ENCODE measurements at regions not wholly inside any gene's neighbourhood (a gene's known extent, or its start where the extent isn't known, plus 50 kb on each side); places are given as distances from the start of the nearest gene placed in this dataset.

- no peak overlapping the region for H2AK5ac ChIP-seq (ENCODE audit: low read length, severe bottlenecking)
- H3K27me3 ChIP-seq (ENCODE audit: control insufficient read depth in 1 of 2, insufficient read depth in 1 of 2, low read length in 2 of 2) = peaks cover 0 to 6% of the 10 kb centered on the region in 2 experiments
- no peak overlapping the region for H3K4ac ChIP-seq (ENCODE audit: low read depth in 1 of 2, low read length in 2 of 2)
- 88% methylated on average over 10 of the region's 10 CpGs for WGBS
- no peak overlapping the region for H2BK5ac ChIP-seq (ENCODE audit: low read depth, low read length, poor library complexity, severe bottlenecking)
- H3K36me3 ChIP-seq (ENCODE audit: control insufficient read depth in 1 of 2, insufficient read depth in 2 of 2, low read depth in 1 of 2, low read length in 2 of 2) = no peaks in the 10 kb centered on the region
- H3K23ac ChIP-seq (ENCODE audit: low read length in 2 of 2) = no peak overlapping the region
- H2BK15ac ChIP-seq (ENCODE audit: low read depth, poor library complexity, severe bottlenecking) = no peak overlapping the region
- H4K91ac ChIP-seq (ENCODE audit: low read length) = no peak overlapping the region
- no peak for DNase-seq
- no peak overlapping the region for H3K4me3 ChIP-seq (ENCODE audit: insufficient read depth in 1 of 2, low read depth in 1 of 2, low read length in 2 of 2)
- no peak overlapping the region for H3K18ac ChIP-seq (ENCODE audit: low read depth in 1 of 2, low read length in 2 of 2)
- H2AFZ ChIP-seq (ENCODE audit: low read depth, low read length) = no peak overlapping the region
- no peak overlapping the region for H3K4me2 ChIP-seq (ENCODE audit: low read length, poor library complexity, severe bottlenecking)
- H3K9me3 ChIP-seq (ENCODE audit: control insufficient read depth, low read length) = no peaks in the 10 kb centered on the region
- no peak overlapping the region for H3K9ac ChIP-seq (ENCODE audit: low read length)
- H2BK12ac ChIP-seq (ENCODE audit: low read length in 2 of 2) = no peak overlapping the region
- no peaks in the 10 kb centered on the region for H3K79me1 ChIP-seq (replicated peaks; ENCODE audit: low read length, poor library complexity, severe bottlenecking)
- no peak overlapping the region for H4K8ac ChIP-seq (ENCODE audit: low read length)
- no peak overlapping the region for H3K14ac ChIP-seq (ENCODE audit: low read length in 2 of 2)
- no peak overlapping the region for H3K27ac ChIP-seq (ENCODE audit: low read length, poor library complexity, severe bottlenecking)
- H3K4me1 ChIP-seq (ENCODE audit: control insufficient read depth, insufficient read depth, low read depth, low read length) = no peaks in the 10 kb centered on the region
- no peak overlapping the region for H2BK120ac ChIP-seq (ENCODE audit: low read depth, low read length)
Observed at GRCh38 chr4:8792491-8792890, 79.1 kb downstream of the HMX1 start.

- Histone ChIP-seq H3K18ac (ENCODE audit: low read depth in 1 of 2, low read length in 2 of 2) (no peak overlapping the region), H4K8ac (ENCODE audit: low read length) (no peak overlapping the region), H3K4me3 (ENCODE audit: insufficient read depth in 1 of 2, low read depth in 1 of 2, low read length in 2 of 2) (no peak overlapping the region), H3K4ac (ENCODE audit: low read depth in 1 of 2, low read length in 2 of 2) (no peak overlapping the region), H3K36me3 (ENCODE audit: control insufficient read depth in 1 of 2, insufficient read depth in 2 of 2, low read depth in 1 of 2, low read length in 2 of 2) (no peaks in the 10 kb centered on the region), H4K91ac (ENCODE audit: low read length) (no peak overlapping the region), H3K9ac (ENCODE audit: low read length) (no peak overlapping the region), H2BK5ac (ENCODE audit: low read depth, low read length, poor library complexity, severe bottlenecking) (no peak overlapping the region), H3K9me3 (ENCODE audit: control insufficient read depth, low read length) (no peaks in the 10 kb centered on the region), H3K27me3 (ENCODE audit: control insufficient read depth in 1 of 2, insufficient read depth in 1 of 2, low read length in 2 of 2) (peaks cover 0 to 6% of the 10 kb centered on the region in 2 experiments), H3K79me1 (replicated peaks; ENCODE audit: low read length, poor library complexity, severe bottlenecking) (no peaks in the 10 kb centered on the region), H3K14ac (ENCODE audit: low read length in 2 of 2) (no peak overlapping the region), H3K23ac (ENCODE audit: low read length in 2 of 2) (no peak overlapping the region), H2BK15ac (ENCODE audit: low read depth, poor library complexity, severe bottlenecking) (no peak overlapping the region), H3K4me2 (ENCODE audit: low read length, poor library complexity, severe bottlenecking) (no peak overlapping the region), H2AFZ (ENCODE audit: low read depth, low read length) (no peak overlapping the region), H2BK120ac (ENCODE audit: low read depth, low read length) (no peak overlapping the region), H3K27ac (ENCODE audit: low read length, poor library complexity, severe bottlenecking) (no peak overlapping the region), H2BK12ac (ENCODE audit: low read length in 2 of 2) (no peak overlapping the region), H2AK5ac (ENCODE audit: low read length, severe bottlenecking) (no peak overlapping the region), H3K4me1 (ENCODE audit: control insufficient read depth, insufficient read depth, low read depth, low read length) (no peaks in the 10 kb centered on the region)
- no peak for DNase-seq
- 74% methylated on average over 7 of the region's 9 CpGs for WGBS
Observed at GRCh38 chr4:8791609-8792008, 80.0 kb downstream of the HMX1 start.

GRCh38 chr4:8790749-8791148 is 80.9 kb downstream of the HMX1 start:
- no peak overlapping the region for H3K4me2 ChIP-seq (ENCODE audit: low read length, poor library complexity, severe bottlenecking)
- no peak overlapping the region for H4K91ac ChIP-seq (ENCODE audit: low read length)
- no peak overlapping the region for H2BK12ac ChIP-seq (ENCODE audit: low read length in 2 of 2)
- H3K23ac ChIP-seq (ENCODE audit: low read length in 2 of 2) = no peak overlapping the region
- H2AFZ ChIP-seq (ENCODE audit: low read depth, low read length) = no peak overlapping the region
- H3K36me3 ChIP-seq (ENCODE audit: control insufficient read depth in 1 of 2, insufficient read depth in 2 of 2, low read depth in 1 of 2, low read length in 2 of 2) = no peaks in the 10 kb centered on the region
- H3K9me3 ChIP-seq (ENCODE audit: control insufficient read depth, low read length) = no peaks in the 10 kb centered on the region
- H3K27ac ChIP-seq (ENCODE audit: low read length, poor library complexity, severe bottlenecking) = no peak overlapping the region
- no peak overlapping the region for H2BK5ac ChIP-seq (ENCODE audit: low read depth, low read length, poor library complexity, severe bottlenecking)
- H3K9ac ChIP-seq (ENCODE audit: low read length) = no peak overlapping the region
- no peak overlapping the region for H2BK120ac ChIP-seq (ENCODE audit: low read depth, low read length)
- H2BK15ac ChIP-seq (ENCODE audit: low read depth, poor library complexity, severe bottlenecking) = no peak overlapping the region
- H3K4me3 ChIP-seq (ENCODE audit: insufficient read depth in 1 of 2, low read depth in 1 of 2, low read length in 2 of 2) = peak overlapping the region in 1 of 2 experiments; percentile 1
- H3K4ac ChIP-seq (ENCODE audit: low read depth in 1 of 2, low read length in 2 of 2) = no peak overlapping the region
- H3K4me1 ChIP-seq (ENCODE audit: control insufficient read depth, insufficient read depth, low read depth, low read length) = no peaks in the 10 kb centered on the region
- no peak for DNase-seq
- H3K18ac ChIP-seq (ENCODE audit: low read depth in 1 of 2, low read length in 2 of 2) = no peak overlapping the region
- no peak overlapping the region for H4K8ac ChIP-seq (ENCODE audit: low read length)
- H3K14ac ChIP-seq (ENCODE audit: low read length in 2 of 2) = no peak overlapping the region
- H2AK5ac ChIP-seq (ENCODE audit: low read length, severe bottlenecking) = no peak overlapping the region
- peaks cover 0 to 6% of the 10 kb centered on the region in 2 experiments for H3K27me3 ChIP-seq (ENCODE audit: control insufficient read depth in 1 of 2, insufficient read depth in 1 of 2, low read length in 2 of 2)
- WGBS = 88% methylated on average over 6 of the region's 6 CpGs
- H3K79me1 ChIP-seq (replicated peaks; ENCODE audit: low read length, poor library complexity, severe bottlenecking) = no peaks in the 10 kb centered on the region

GRCh38 chr4:8788174-8788573 is 83.5 kb downstream of the HMX1 start:
- 83% methylated on average over 9 of the region's 9 CpGs for WGBS
- no peaks in the 10 kb centered on the region for H3K79me1 ChIP-seq (replicated peaks; ENCODE audit: low read length, poor library complexity, severe bottlenecking)
- no peak overlapping the region for H3K4me3 ChIP-seq (ENCODE audit: insufficient read depth in 1 of 2, low read depth in 1 of 2, low read length in 2 of 2)
- no peak overlapping the region for H4K8ac ChIP-seq (ENCODE audit: low read length)
- H3K27me3 ChIP-seq (ENCODE audit: control insufficient read depth in 1 of 2, insufficient read depth in 1 of 2, low read length in 2 of 2) = peaks cover 0 to 6% of the 10 kb centered on the region in 2 experiments
- H3K4ac ChIP-seq (ENCODE audit: low read depth in 1 of 2, low read length in 2 of 2) = no peak overlapping the region
- no peak overlapping the region for H3K23ac ChIP-seq (ENCODE audit: low read length in 2 of 2)
- no peak overlapping the region for H2BK120ac ChIP-seq (ENCODE audit: low read depth, low read length)
- no peak for DNase-seq
- H3K36me3 ChIP-seq (ENCODE audit: control insufficient read depth in 1 of 2, insufficient read depth in 2 of 2, low read depth in 1 of 2, low read length in 2 of 2) = no peaks in the 10 kb centered on the region
- no peak overlapping the region for H3K27ac ChIP-seq (ENCODE audit: low read length, poor library complexity, severe bottlenecking)
- no peak overlapping the region for H2BK12ac ChIP-seq (ENCODE audit: low read length in 2 of 2)
- no peak overlapping the region for H3K14ac ChIP-seq (ENCODE audit: low read length in 2 of 2)
- H2AK5ac ChIP-seq (ENCODE audit: low read length, severe bottlenecking) = no peak overlapping the region
- H2BK15ac ChIP-seq (ENCODE audit: low read depth, poor library complexity, severe bottlenecking) = no peak overlapping the region
- H3K9ac ChIP-seq (ENCODE audit: low read length) = no peak overlapping the region
- no peak overlapping the region for H2BK5ac ChIP-seq (ENCODE audit: low read depth, low read length, poor library complexity, severe bottlenecking)
- no peaks in the 10 kb centered on the region for H3K4me1 ChIP-seq (ENCODE audit: control insufficient read depth, insufficient read depth, low read depth, low read length)
- no peak overlapping the region for H2AFZ ChIP-seq (ENCODE audit: low read depth, low read length)
- H3K4me2 ChIP-seq (ENCODE audit: low read length, poor library complexity, severe bottlenecking) = no peak overlapping the region
- H3K18ac ChIP-seq (ENCODE audit: low read depth in 1 of 2, low read length in 2 of 2) = no peak overlapping the region
- no peak overlapping the region for H4K91ac ChIP-seq (ENCODE audit: low read length)
- H3K9me3 ChIP-seq (ENCODE audit: control insufficient read depth, low read length) = no peaks in the 10 kb centered on the region

All from mesenchymal stem cell (in vitro differentiated cells and primary cell).